PC-9 (cell line): ENCODE measurements at regions not wholly inside any gene's neighbourhood (a gene's known extent, or its start where the extent isn't known, plus 50 kb on each side); places are given as distances from the start of the nearest gene placed in this dataset.

Source experiments
- CTCF ChIP-seq: fragments of 200-600 bp; sonication (generic); conservative IDR thresholded peaks from 2 replicates; pipeline ENCODE4 v1.6.1; 2017; ENCODE audit warnings: mixed run types, antibody characterized with exemption, mild to moderate bottlenecking, moderate library complexity
- EZH2 ChIP-seq: fragments of 200-600 bp; sonication (generic); IDR thresholded peaks from 2 replicates; pipeline ENCODE4 v1.8.0; 2017; ENCODE audit warnings: antibody characterized with exemption, low read depth

GRCh38 chr6:74851596-74851995 is 354.3 kb downstream of the COL12A1 start:
- TF ChIP-seq CTCF (no peak), EZH2 (no peak)
